Tibial nerve (tissue), 4 donors: ENCODE measurements at regions not wholly inside any gene's neighbourhood (a gene's known extent, or its start where the extent isn't known, plus 50 kb on each side); places are given as distances from the start of the nearest gene placed in this dataset.

Source experiments
- DNase-seq, 2 donors: peaks; one replicate each; pipeline ENCODE4 v3.0.0-alpha.2; 2019; ENCODE audit warnings: low spot score in 2 of 2
- H3K27ac ChIP-seq, 4 donors: fragments of 200-600 bp; sonication (generic) in 3 of 4; one replicate each; pipeline ENCODE4 v1.5.1; 2017 to 2019; ENCODE audit warnings: mild to moderate bottlenecking in 1 of 4
- H3K27me3 ChIP-seq, 2 donors: fragments of 200-600 bp; sonication (generic) in 1 of 2; one replicate each; pipeline versions ENCODE4 v1.5.1 to v1.6.0; 2017 to 2019
- H3K36me3 ChIP-seq, 3 donors: fragments of 200-600 bp; sonication (generic); one replicate each; pipeline ENCODE4 v1.5.1; 2018 to 2019
- H3K4me1 ChIP-seq, 4 donors: fragments of 200-600 bp; sonication (generic) in 3 of 4; one replicate each; pipeline ENCODE4 v1.5.1; 2017 to 2019
- H3K4me3 ChIP-seq, 4 donors: fragments of 200-600 bp; sonication (generic) in 3 of 4; one replicate each; pipeline ENCODE4 v1.5.1; 2017 to 2019; ENCODE audit warnings: mild to moderate bottlenecking in 1 of 4, moderate library complexity in 1 of 4
- H3K9me3 ChIP-seq, 4 donors: fragments of 200-600 bp; sonication (generic) in 3 of 4; one replicate each; pipeline ENCODE4 v1.5.1; 2017 to 2019
- EP300 ChIP-seq, 2 donors: sonication (generic); formaldehyde crosslinking; IDR thresholded peaks; one replicate each; pipeline ENCODE4 v1.6.1; 2017; ENCODE audit warnings: antibody characterized with exemption in 2 of 2, mild to moderate bottlenecking in 1 of 2
- POLR2A ChIP-seq, 2 donors: fragments of 450-650 bp; IDR thresholded peaks; one replicate each; pipeline ENCODE4 v1.6.1; 2017; ENCODE audit warnings: antibody characterized with exemption in 2 of 2, mild to moderate bottlenecking in 2 of 2, moderate library complexity in 2 of 2
- WGBS, 2 donors: methylation state at CpG; one replicate each; pipeline ENCODE4 v1.1.5; 2018; 5-methylcytosine and 5-hydroxymethylcytosine counted together
- TF ChIP-seq, protein P1 (sequence below), 5 experiments: fragments of 200-600 bp in 3 of 5; fragments of 450-650 bp in 2 of 5; sonication (generic) in 3 of 5; IDR thresholded peaks; one replicate each; pipeline ENCODE4 v1.5.1; 2016 to 2019; ENCODE audit warnings: antibody characterized with exemption in 5 of 5, mild to moderate bottlenecking in 3 of 5, moderate library complexity in 2 of 5

DNA sequence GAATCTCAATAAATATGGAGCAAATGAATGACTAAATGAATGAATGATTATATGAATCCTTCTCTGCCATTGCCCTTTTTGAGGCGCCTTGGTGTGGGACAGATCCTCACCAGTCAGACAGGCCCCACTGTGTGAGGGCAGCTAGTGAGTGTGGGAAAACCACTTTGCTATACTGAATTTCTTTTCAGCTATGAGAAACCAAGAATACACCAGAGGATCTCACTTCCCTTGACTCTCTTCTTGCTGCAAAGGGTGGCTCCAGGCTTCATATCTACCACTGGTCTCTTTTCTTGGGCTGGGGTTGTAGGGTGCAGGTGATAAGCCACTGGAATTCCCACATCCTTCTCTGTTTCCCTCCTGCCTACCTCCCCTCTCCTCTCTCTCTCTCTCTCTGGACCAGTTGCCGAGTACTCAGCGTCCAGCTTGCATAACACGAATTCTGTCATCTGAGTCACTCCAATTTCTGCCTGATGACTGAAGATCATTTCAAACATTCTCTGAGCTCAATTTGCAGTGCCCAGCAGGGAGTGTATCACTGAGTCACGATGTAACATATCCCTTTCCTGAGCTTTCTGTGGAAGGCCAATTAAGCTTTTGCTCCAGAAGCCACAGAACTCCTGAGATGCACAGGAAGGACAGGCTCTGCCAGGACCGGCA is 304.3 kb upstream of the NCAM1 start:
- no peak overlapping the region for H3K27ac ChIP-seq
- no peaks in the 10 kb centered on the region for H3K36me3 ChIP-seq
- H3K9me3 ChIP-seq = no peaks in the 10 kb centered on the region
- 68 to 73% methylated on average over 6 of the region's 6 CpGs for WGBS, 2 donors
- no peaks in the 10 kb centered on the region for H3K27me3 ChIP-seq
- no peak overlapping the region for H3K4me3 ChIP-seq
- peaks cover 0 to 11% (median 3%) of the 10 kb centered on the region in 4 donors for H3K4me1 ChIP-seq
- TF ChIP-seq EP300 (IDR thresholded peaks at IDR 0.05) = no peak
- TF ChIP-seq POLR2A (IDR thresholded peaks at IDR 0.05) = no peak
- TF ChIP-seq, protein P1, sequence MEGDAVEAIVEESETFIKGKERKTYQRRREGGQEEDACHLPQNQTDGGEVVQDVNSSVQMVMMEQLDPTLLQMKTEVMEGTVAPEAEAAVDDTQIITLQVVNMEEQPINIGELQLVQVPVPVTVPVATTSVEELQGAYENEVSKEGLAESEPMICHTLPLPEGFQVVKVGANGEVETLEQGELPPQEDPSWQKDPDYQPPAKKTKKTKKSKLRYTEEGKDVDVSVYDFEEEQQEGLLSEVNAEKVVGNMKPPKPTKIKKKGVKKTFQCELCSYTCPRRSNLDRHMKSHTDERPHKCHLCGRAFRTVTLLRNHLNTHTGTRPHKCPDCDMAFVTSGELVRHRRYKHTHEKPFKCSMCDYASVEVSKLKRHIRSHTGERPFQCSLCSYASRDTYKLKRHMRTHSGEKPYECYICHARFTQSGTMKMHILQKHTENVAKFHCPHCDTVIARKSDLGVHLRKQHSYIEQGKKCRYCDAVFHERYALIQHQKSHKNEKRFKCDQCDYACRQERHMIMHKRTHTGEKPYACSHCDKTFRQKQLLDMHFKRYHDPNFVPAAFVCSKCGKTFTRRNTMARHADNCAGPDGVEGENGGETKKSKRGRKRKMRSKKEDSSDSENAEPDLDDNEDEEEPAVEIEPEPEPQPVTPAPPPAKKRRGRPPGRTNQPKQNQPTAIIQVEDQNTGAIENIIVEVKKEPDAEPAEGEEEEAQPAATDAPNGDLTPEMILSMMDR (IDR thresholded peaks at IDR 0.05) = no peak
- DNase-seq = no peak

- Histone ChIP-seq H3K27ac (no peak overlapping the region), H3K4me1 (peaks cover 0 to 11% (median 3%) of the 10 kb centered on the region in 4 donors), H3K36me3 (no peaks in the 10 kb centered on the region), H3K4me3 (no peak overlapping the region), H3K9me3 (no peaks in the 10 kb centered on the region), H3K27me3 (no peaks in the 10 kb centered on the region)
- TF ChIP-seq, protein P1 (IDR thresholded peaks at IDR 0.05) = no peak
- TF ChIP-seq EP300 (IDR thresholded peaks at IDR 0.05) (no peak), POLR2A (IDR thresholded peaks at IDR 0.05) (no peak)
- no peak for DNase-seq
- WGBS, 2 donors = 65 to 67% methylated on average over 3 of the region's 3 CpGs
These were observed 302.8 kb upstream of the NCAM1 start for GRCh38 chr11:112658431-112658878.

GRCh38 chr11:112661146-112661545 is 300.1 kb upstream of the NCAM1 start:
- Histone ChIP-seq H3K36me3 (no peaks in the 10 kb centered on the region), H3K27me3 (no peaks in the 10 kb centered on the region), H3K4me1 (no peaks in the 10 kb centered on the region), H3K9me3 (peaks cover 0 to under 1% (median 0%) of the 10 kb centered on the region in 4 donors), H3K27ac (no peak overlapping the region), H3K4me3 (no peak overlapping the region)
- WGBS, 2 donors = 75 to 92% methylated on average over 1 of the region's 1 CpG
- no peak for DNase-seq
- no peak for TF ChIP-seq EP300 (IDR thresholded peaks at IDR 0.05)
- TF ChIP-seq, protein P1 (IDR thresholded peaks at IDR 0.05) = no peak
- no peak for TF ChIP-seq POLR2A (IDR thresholded peaks at IDR 0.05)

- Histone ChIP-seq H3K36me3 (no peaks in the 10 kb centered on the region), H3K9me3 (peaks cover 0 to 5% (median 0%) of the 10 kb centered on the region in 4 donors), H3K27ac (no peak overlapping the region), H3K27me3 (no peaks in the 10 kb centered on the region), H3K4me1 (no peaks in the 10 kb centered on the region), H3K4me3 (no peak overlapping the region)
- WGBS, 2 donors = 91 to 92% methylated on average over 4 of the region's 4 CpGs
- TF ChIP-seq EP300 (IDR thresholded peaks at IDR 0.05) (no peak), POLR2A (IDR thresholded peaks at IDR 0.05) (no peak)
- TF ChIP-seq, protein P1 (IDR thresholded peaks at IDR 0.05) = no peak
- no peak for DNase-seq
These were observed 299.6 kb upstream of the NCAM1 start for GRCh38 chr11:112661571-112661970.

DNA sequence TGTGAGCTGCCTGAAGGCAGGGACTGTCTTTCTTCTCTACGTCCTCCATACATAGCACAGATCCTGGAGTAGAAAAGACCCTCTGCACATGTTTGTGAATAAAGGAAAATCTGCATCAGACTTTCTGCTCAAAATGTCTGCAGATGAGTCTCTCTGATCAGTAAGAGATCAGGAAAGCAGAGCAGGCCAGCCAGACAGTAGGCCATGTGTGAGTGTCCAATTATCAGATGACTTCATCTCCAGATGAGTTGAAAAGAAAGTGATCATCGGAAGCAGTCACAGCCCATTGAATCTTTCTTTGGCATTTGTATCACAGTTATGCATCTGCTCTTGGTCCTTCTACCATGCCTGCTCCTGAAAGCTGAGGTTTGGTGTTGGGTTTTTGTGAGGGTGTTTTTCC is 298.7 kb upstream of the NCAM1 start:
- H3K4me3 ChIP-seq = no peak overlapping the region
- WGBS, 2 donors = 84 to 90% methylated on average over 2 of the region's 2 CpGs
- H3K9me3 ChIP-seq = peaks cover 0 to 8% (median 0%) of the 10 kb centered on the region in 4 donors
- no peaks in the 10 kb centered on the region for H3K36me3 ChIP-seq
- TF ChIP-seq EP300 (IDR thresholded peaks at IDR 0.05) (no peak), POLR2A (IDR thresholded peaks at IDR 0.05) (no peak)
- TF ChIP-seq, protein P1 (IDR thresholded peaks at IDR 0.05) = no peak
- DNase-seq = no peak
- no peaks in the 10 kb centered on the region for H3K27me3 ChIP-seq
- no peak overlapping the region for H3K27ac ChIP-seq
- no peaks in the 10 kb centered on the region for H3K4me1 ChIP-seq
